HEK293T (cell line): ENCODE measurements at regions not wholly inside any gene's neighbourhood (a gene's known extent, or its start where the extent isn't known, plus 50 kb on each side); places are given as distances from the start of the nearest gene placed in this dataset.

Experiments
- BHLHE40 ChIP-seq: fragments of 450-650 bp; IDR thresholded peaks from 2 replicates; pipeline ENCODE4 v1.6.1; 2016; ENCODE audit warnings: mild to moderate bottlenecking, moderate library complexity, borderline replicate concordance
- ELF4 ChIP-seq: fragments of 450-650 bp; IDR thresholded peaks from 2 replicates; pipeline ENCODE4 v1.6.1; 2017; ENCODE audit warnings: antibody characterized with exemption
- FOXA1 ChIP-seq: fragments of 450-650 bp; IDR thresholded peaks from 2 replicates; pipeline ENCODE4 v1.6.1; 2016; ENCODE audit warnings: mild to moderate bottlenecking
- FOXK2 ChIP-seq: fragments of 450-650 bp; IDR thresholded peaks from 2 replicates; pipeline ENCODE4 v1.6.1; 2016; ENCODE audit warnings: mild to moderate bottlenecking
- FOXM1 ChIP-seq: fragments of 450-650 bp; IDR thresholded peaks from 2 replicates; pipeline ENCODE4 v1.6.1; 2017; ENCODE audit warnings: mild to moderate bottlenecking, borderline replicate concordance
- L3MBTL2 ChIP-seq: fragments of 450-650 bp; conservative IDR thresholded peaks from 2 replicates; pipeline ENCODE4 v1.6.1; 2016; ENCODE audit warnings: mild to moderate bottlenecking
- LEF1 ChIP-seq: fragments of 450-650 bp; IDR thresholded peaks from 2 replicates; pipeline ENCODE4 v1.6.1; 2017; ENCODE audit warnings: mild to moderate bottlenecking, borderline replicate concordance
- NFRKB ChIP-seq: fragments of 450-650 bp; IDR thresholded peaks from 2 replicates; pipeline ENCODE4 v1.6.1; 2016; ENCODE audit warnings: mild to moderate bottlenecking, moderate library complexity
- SP1 ChIP-seq: fragments of 450-650 bp; IDR thresholded peaks from 2 replicates; pipeline ENCODE4 v1.6.1; 2017
- SUZ12 ChIP-seq: fragments of 450-650 bp; IDR thresholded peaks from 2 replicates; pipeline ENCODE4 v1.6.1; 2016; ENCODE audit warnings: mild to moderate bottlenecking
- ZNF384 ChIP-seq: fragments of 450-650 bp; IDR thresholded peaks from 2 replicates; pipeline ENCODE4 v1.6.1; 2016
- TF ChIP-seq, protein P1 (sequence below): fragments of 450-650 bp; IDR thresholded peaks from 2 replicates; pipeline ENCODE4 v1.6.1; 2016

GRCh38 chr2:144619760-144620159 is 99.8 kb upstream of the ZEB2 start:
- TF ChIP-seq LEF1 (no peak), L3MBTL2 (no peak), FOXK2 (no peak), SUZ12 (no peak), BHLHE40 (no peak), SP1 (no peak), NFRKB (no peak), ELF4 (no peak), ZNF384 (no peak), FOXA1 (no peak), FOXM1 (no peak)
- TF ChIP-seq, protein P1, sequence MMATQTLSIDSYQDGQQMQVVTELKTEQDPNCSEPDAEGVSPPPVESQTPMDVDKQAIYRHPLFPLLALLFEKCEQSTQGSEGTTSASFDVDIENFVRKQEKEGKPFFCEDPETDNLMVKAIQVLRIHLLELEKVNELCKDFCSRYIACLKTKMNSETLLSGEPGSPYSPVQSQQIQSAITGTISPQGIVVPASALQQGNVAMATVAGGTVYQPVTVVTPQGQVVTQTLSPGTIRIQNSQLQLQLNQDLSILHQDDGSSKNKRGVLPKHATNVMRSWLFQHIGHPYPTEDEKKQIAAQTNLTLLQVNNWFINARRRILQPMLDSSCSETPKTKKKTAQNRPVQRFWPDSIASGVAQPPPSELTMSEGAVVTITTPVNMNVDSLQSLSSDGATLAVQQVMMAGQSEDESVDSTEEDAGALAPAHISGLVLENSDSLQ = no peak
